ENCODE measurements at regions not wholly inside any gene's neighbourhood (a gene's known extent, or its start where the extent isn't known, plus 50 kb on each side); places are given as distances from the start of the nearest gene placed in this dataset.

- TF ChIP-seq ATF6 (CRISPR knock-in tag; IDR thresholded peaks at IDR 0.05) (no peak), ZNF121 (CRISPR knock-in tag; IDR thresholded peaks at IDR 0.05) (no peak), STAT6 (CRISPR knock-in tag; conservative IDR thresholded peaks at IDR 0.05; ENCODE audit: low read depth) (no peak)
Observed at GRCh38 chr9:2967766-2968165, 123.9 kb upstream of the PUM3 start.

Measured in WTC11 (cell line).